ENCODE measurements at regions not wholly inside any gene's neighbourhood (a gene's known extent, or its start where the extent isn't known, plus 50 kb on each side); places are given as distances from the start of the nearest gene placed in this dataset.

- Histone ChIP-seq H3F3A (ENCODE audit: insufficient read depth, low read length, poor library complexity, severe bottlenecking) (no peaks in the 10 kb centered on the region), H3K36me3 (ENCODE audit: insufficient read depth, low read length) (no peaks in the 10 kb centered on the region), H2AFZ (ENCODE audit: low read depth, low read length) (no peak overlapping the region), H3K27me3 (ENCODE audit: insufficient read depth, low read depth, low read length) (no peaks in the 10 kb centered on the region), H3K4me2 (ENCODE audit: low read length) (no peak overlapping the region), H3K9me2 (ENCODE audit: insufficient read depth, low read length) (no peaks in the 10 kb centered on the region), H3K9me3 (ENCODE audit: low read length) (no peaks in the 10 kb centered on the region), H3K9ac (ENCODE audit: low read length) (no peak overlapping the region), H3K27ac (ENCODE audit: low read length) (no peak overlapping the region), H4K20me1 (ENCODE audit: insufficient read depth) (no peaks in the 10 kb centered on the region), H3K79me2 (replicated peaks; ENCODE audit: insufficient read depth, low read length) (no peaks in the 10 kb centered on the region), H3K4me3 (ENCODE audit: low read length) (no peak overlapping the region)
- no peak for TF ChIP-seq POLR2AphosphoS5 (IDR thresholded peaks at IDR 0.05)
- no peak for TF ChIP-seq SMC3 (conservative IDR thresholded peaks at IDR 0.05; ENCODE audit: poor library complexity)
- no peak for TF ChIP-seq MXI1 (conservative IDR thresholded peaks at IDR 0.05; ENCODE audit: poor library complexity, severe bottlenecking)
- no peak for TF ChIP-seq TAF1 (IDR thresholded peaks at IDR 0.05; ENCODE audit: low read depth)
- no peak for TF ChIP-seq EZH2 (IDR thresholded peaks at IDR 0.05; ENCODE audit: borderline replicate concordance, insufficient read depth, low read length, poor library complexity, severe bottlenecking)
- no peak for TF ChIP-seq CTCF (IDR thresholded peaks at IDR 0.05; ENCODE audit: poor library complexity, severe bottlenecking)
- no peak for TF ChIP-seq REST (IDR thresholded peaks at IDR 0.05; ENCODE audit: borderline replicate concordance)
- no peak for TF ChIP-seq RAD21 (conservative IDR thresholded peaks at IDR 0.05)
Measured at GRCh38 chr11:101363706-101364275, 220.0 kb downstream of the TRPC6 start.

GRCh38 chr11:101362643-101363042 lies 221.2 kb downstream of the TRPC6 start:
- H3F3A ChIP-seq (ENCODE audit: insufficient read depth, low read length, poor library complexity, severe bottlenecking), result no peaks in the 10 kb centered on the region
- H3K9me2 ChIP-seq (ENCODE audit: insufficient read depth, low read length), result no peaks in the 10 kb centered on the region
- no peaks in the 10 kb centered on the region for H3K36me3 ChIP-seq (ENCODE audit: insufficient read depth, low read length)
- H3K4me2 ChIP-seq (ENCODE audit: low read length), result no peak overlapping the region
- H3K9me3 ChIP-seq (ENCODE audit: low read length), result no peaks in the 10 kb centered on the region
- no peak overlapping the region for H2AFZ ChIP-seq (ENCODE audit: low read depth, low read length)
- H4K20me1 ChIP-seq (ENCODE audit: insufficient read depth), result no peaks in the 10 kb centered on the region
- TF ChIP-seq CTCF (IDR thresholded peaks at IDR 0.05; ENCODE audit: poor library complexity, severe bottlenecking) (no peak), RAD21 (conservative IDR thresholded peaks at IDR 0.05) (no peak), EP300 (conservative IDR thresholded peaks at IDR 0.05; ENCODE audit: poor library complexity, severe bottlenecking) (no peak), SMC3 (conservative IDR thresholded peaks at IDR 0.05; ENCODE audit: poor library complexity) (no peak), POLR2AphosphoS5 (IDR thresholded peaks at IDR 0.05) (no peak), MXI1 (conservative IDR thresholded peaks at IDR 0.05; ENCODE audit: poor library complexity, severe bottlenecking) (no peak), EZH2 (IDR thresholded peaks at IDR 0.05; ENCODE audit: borderline replicate concordance, insufficient read depth, low read length, poor library complexity, severe bottlenecking) (no peak), TAF1 (IDR thresholded peaks at IDR 0.05; ENCODE audit: low read depth) (no peak), REST (IDR thresholded peaks at IDR 0.05; ENCODE audit: borderline replicate concordance) (no peak)
- H3K4me3 ChIP-seq (ENCODE audit: low read length), result no peak overlapping the region
- H3K9ac ChIP-seq (ENCODE audit: low read length), result no peak overlapping the region
- H3K27me3 ChIP-seq (ENCODE audit: insufficient read depth, low read depth, low read length), result no peaks in the 10 kb centered on the region
- no peak overlapping the region for H3K27ac ChIP-seq (ENCODE audit: low read length)
- no peaks in the 10 kb centered on the region for H3K79me2 ChIP-seq (replicated peaks; ENCODE audit: insufficient read depth, low read length)

All from neural cell (in vitro differentiated cells).